Omental fat pad (tissue), 3 donors: ENCODE measurements at regions not wholly inside any gene's neighbourhood (a gene's known extent, or its start where the extent isn't known, plus 50 kb on each side); places are given as distances from the start of the nearest gene placed in this dataset.

ENCODE experiments used
- ATAC-seq: fragments of 150-250 bp; one replicate; pipeline ENCODE4 v1.9.1; 2016; ENCODE audit warnings: mild to moderate bottlenecking, moderate library complexity; ENCODE audit not compliant: low FRiP score
- DNase-seq: peaks from one replicate; pipeline ENCODE4 v3.0.0-alpha.2; 2019; ENCODE audit warnings: low spot score
- TF ChIP-seq, protein P1 (sequence below), 3 donors: fragments of 450-650 bp; IDR thresholded peaks; one replicate each; pipeline ENCODE4 v1.5.1; 2016 to 2017; ENCODE audit warnings: antibody characterized with exemption in 3 of 3, mild to moderate bottlenecking in 3 of 3, moderate library complexity in 2 of 3

DNA sequence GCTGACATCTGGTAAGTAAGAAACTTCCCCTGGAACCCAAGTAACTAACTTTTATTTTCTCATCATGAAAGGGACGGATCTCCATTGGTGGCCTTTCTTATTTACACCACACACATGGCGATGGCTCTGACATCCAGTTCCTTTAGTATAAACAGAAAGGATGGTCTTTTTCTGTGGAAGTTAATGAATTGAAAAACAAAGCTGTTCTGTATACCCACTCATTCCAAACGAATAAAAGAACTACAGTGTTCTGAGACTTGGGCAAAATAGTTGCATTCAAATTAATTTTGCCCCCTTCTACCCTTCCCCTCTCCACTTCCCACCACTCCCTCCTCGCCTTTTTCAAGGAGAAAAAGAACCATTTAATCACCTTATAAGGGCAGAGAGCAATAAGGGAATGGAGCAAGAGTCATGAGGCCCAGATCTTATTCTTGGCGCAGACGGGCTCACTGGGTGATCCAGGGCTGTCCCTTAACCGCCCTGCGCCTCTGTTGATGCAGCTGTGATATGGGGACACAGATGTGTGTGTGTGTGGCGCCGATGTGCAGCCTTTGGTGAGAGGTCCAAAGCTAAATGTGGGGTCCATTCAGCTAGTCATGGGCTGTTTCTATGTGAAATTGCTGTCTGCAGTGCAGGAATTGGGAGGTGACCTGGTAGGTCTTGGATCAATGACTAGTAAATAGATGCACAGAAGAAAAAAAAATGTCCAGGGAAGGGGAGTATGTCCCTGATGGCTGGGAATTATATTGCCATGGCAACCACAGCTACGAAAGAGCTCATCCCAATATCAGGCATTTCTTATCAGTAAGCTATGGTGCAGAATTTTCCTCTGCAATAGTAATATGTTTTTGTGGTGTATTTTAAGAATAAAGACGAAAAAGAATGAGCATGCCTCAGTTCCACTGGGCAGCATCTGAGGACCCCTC is 141.5 kb upstream of the ERCC6L2 start:
- ATAC-seq (no peak), DNase-seq (no peak)
- TF ChIP-seq, protein P1, sequence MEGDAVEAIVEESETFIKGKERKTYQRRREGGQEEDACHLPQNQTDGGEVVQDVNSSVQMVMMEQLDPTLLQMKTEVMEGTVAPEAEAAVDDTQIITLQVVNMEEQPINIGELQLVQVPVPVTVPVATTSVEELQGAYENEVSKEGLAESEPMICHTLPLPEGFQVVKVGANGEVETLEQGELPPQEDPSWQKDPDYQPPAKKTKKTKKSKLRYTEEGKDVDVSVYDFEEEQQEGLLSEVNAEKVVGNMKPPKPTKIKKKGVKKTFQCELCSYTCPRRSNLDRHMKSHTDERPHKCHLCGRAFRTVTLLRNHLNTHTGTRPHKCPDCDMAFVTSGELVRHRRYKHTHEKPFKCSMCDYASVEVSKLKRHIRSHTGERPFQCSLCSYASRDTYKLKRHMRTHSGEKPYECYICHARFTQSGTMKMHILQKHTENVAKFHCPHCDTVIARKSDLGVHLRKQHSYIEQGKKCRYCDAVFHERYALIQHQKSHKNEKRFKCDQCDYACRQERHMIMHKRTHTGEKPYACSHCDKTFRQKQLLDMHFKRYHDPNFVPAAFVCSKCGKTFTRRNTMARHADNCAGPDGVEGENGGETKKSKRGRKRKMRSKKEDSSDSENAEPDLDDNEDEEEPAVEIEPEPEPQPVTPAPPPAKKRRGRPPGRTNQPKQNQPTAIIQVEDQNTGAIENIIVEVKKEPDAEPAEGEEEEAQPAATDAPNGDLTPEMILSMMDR (IDR thresholded peaks at IDR 0.05), result no peak

DNA sequence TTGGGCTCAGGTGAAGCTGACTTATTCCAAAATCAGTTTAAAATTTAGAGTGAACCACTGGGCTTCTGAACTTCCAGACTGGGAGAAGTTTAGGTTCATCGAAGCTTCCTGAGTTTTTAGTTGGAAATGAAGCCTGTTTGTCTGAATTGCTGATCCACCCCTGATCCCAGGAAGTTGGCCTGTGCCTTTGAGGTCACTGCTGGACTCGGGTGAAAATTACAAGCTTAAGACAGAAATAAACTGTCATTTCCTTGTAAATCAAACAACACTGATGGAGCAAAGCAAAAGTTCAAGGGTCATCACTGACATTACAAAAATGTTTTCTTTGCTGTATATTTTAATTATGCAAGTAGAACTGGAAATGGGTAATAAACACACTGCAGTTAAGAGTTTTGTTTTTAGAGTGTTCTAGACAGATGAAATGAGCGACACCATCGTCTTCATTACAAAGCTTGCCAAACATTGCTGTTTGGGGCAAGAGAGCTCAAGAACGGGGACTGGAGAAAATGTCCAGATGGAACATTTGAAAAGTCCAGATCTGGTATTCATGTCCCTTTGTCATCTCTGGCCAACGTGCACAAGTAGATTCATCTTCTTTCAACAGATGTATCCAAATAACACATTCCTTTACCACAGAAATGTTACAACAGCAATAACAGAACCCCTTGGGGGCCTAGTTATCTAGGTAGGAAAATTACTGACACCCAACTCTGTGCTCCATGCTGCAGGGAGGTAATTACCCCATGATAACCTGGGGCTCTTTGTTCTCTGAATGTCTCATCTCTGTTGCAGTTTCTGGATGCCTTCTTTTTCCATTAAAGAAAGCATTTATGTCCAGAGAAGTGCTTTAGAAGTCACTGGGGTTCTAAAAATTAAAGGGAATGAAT is 142.4 kb upstream of the ERCC6L2 start:
- DNase-seq (no peak), ATAC-seq (no peak)
- TF ChIP-seq, protein P1 (IDR thresholded peaks at IDR 0.05), result no peak

DNA sequence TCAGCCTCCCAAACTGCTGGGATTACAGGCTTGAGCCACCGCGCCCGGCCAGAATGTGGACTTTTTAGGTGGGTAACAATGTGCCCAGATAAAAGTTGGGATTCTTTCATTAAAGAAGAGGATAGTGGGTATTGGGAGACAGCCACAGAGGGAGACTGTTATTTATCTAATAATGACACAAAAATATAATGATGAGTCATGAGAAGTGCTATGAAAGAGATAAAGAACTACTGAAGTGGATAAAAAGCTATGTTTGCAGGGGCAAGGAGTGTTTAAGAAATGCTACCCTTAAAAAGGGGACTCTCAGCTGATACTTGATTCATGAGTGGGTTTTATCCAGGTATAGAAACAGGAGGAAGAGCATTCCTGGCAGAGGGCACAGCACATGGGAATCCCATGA is 143.6 kb upstream of the ERCC6L2 start:
- no peak for ATAC-seq
- TF ChIP-seq, protein P1 (IDR thresholded peaks at IDR 0.05), result no peak
- no peak for DNase-seq

DNA sequence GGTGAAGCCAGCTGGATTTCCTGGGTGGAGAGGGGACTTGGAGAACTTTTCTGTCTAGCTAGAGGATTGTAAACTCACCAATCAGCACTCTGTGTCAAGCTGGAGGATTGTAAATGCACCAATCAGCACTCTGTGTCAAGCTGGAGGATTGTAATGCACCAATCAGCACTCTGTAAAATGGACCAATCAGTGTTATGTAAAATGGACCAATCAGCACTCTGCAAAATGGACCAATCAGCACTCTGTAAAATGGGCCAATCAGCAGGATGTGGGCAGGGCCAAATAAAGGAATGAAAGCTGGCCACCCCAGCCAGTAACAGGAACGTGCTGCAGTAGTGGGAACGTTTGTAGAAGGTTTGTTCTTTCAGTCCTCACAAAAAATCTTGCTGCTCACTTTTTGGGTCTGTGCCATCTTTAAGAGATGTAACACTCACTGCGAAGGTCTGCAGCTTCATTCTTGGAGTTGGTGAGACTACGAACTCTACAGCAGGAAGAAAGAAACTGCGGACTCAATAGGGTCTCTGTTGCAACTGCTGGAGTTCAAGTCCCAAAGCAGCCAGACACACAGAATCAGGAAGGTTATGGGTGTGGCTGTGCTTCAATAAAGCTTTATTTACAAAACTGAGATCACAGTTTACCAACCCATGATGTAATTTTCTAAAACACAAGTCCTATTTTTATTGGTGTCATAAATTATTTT is 145.7 kb upstream of the ERCC6L2 start:
- no peak for DNase-seq
- TF ChIP-seq, protein P1 (IDR thresholded peaks at IDR 0.05), result no peak
- ATAC-seq, result no peak

DNA sequence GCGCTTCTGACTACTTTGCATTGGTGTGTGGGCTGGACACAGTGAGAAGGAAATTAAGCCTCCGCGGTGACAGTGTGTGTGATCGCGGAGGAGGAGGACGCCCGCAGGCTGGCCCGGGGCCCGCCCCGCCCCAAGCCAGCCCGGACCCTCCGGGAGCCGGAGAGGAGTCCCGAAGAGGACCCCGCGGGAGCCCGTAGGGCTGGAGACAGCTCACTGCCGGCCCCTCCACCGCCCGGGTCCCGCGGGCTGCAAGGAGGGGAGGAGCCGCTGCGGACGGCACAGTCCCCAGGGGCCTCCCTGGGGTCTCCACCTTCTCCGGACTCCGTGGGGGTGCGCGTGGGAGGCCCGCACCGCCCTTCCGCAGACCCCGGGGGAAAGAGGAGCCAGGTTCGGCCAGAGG is 146.4 kb upstream of the ERCC6L2 start:
- ATAC-seq, result no peak

DNA sequence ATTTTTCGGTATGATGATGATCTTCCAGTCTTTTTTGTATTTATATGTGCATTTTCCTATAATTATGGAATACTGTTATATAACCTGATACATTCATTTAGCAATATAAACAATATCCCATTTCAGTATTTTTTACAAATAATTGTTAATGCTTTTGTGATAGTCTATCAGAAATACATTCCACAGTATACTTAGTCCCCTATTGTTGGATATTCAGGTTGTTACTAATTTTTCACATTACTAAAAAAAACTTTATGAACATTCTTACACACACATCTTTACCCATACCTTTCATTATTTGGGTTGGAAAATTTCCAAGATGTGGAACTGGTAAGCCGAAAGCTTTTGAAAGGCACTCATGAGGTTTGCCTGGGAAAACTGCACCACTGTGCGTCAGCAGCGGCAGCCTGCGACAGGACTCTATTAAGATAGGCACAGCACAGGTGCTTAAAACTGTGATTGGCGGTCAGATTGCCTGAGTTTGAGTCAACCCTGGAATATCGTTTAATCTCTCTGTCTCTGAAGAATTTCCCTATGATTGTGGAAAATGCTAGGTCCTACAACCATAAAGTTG is 147.5 kb upstream of the ERCC6L2 start:
- ATAC-seq (no peak), DNase-seq (no peak)
- TF ChIP-seq, protein P1 (IDR thresholded peaks at IDR 0.05), result no peak

More for the DNA sequence above, 146.4 kb upstream of the ERCC6L2 start:
- DNase-seq, result no peak
- TF ChIP-seq, protein P1 (IDR thresholded peaks at IDR 0.05), result no peak
